ENCODE measurements at regions not wholly inside any gene's neighbourhood (a gene's known extent, or its start where the extent isn't known, plus 50 kb on each side); places are given as distances from the start of the nearest gene placed in this dataset.

- Mint-ChIP-seq H3K4me3 (no peak overlapping the region), H3K36me3 (no peaks in the 10 kb centered on the region), H3K27ac (no peak overlapping the region; the same call in 1 of the 2 replicates), H3K27me3 (ENCODE audit: low read depth) (no peaks in the 10 kb centered on the region), H3K9me3 (0 out of 2 replicates have a peak, but pooled peaks cover 6% of the 10 kb centered on the region), H3K4me1 (peaks cover 2% of the 10 kb centered on the region; the same call in 1 of the 2 replicates)
- CTCF ChIA-PET = no interaction called here
- TF ChIP-seq TCF7 (CRISPR knock-in tag; IDR thresholded peaks at IDR 0.05; ENCODE audit: low read depth) (no peak), ZNF416 (CRISPR knock-in tag; IDR thresholded peaks at IDR 0.05) (no peak), NFE2L1 (CRISPR knock-in tag; IDR thresholded peaks at IDR 0.05) (no peak), ZSCAN18 (CRISPR knock-in tag; IDR thresholded peaks at IDR 0.05) (no peak), PRRX2 (CRISPR knock-in tag; IDR thresholded peaks at IDR 0.05) (no peak), ATF1 (CRISPR knock-in tag; IDR thresholded peaks at IDR 0.05) (no peak), NFYB (CRISPR knock-in tag; conservative IDR thresholded peaks at IDR 0.05; ENCODE audit: low read depth) (no peak), OVOL2 (CRISPR knock-in tag; IDR thresholded peaks at IDR 0.05; ENCODE audit: borderline replicate concordance) (no peak), ZNF138 (CRISPR knock-in tag; conservative IDR thresholded peaks at IDR 0.05) (no peak), USF2 (CRISPR knock-in tag; IDR thresholded peaks at IDR 0.05) (no peak), ATF3 (CRISPR knock-in tag; conservative IDR thresholded peaks at IDR 0.05) (no peak), JUN (CRISPR knock-in tag; IDR thresholded peaks at IDR 0.05) (no peak), MLX (CRISPR knock-in tag; IDR thresholded peaks at IDR 0.05) (no peak)
- POLR2A ChIA-PET = no interaction called here
- ATAC-seq (no peak), DNase-seq (ENCODE audit: low spot score) (no peak)
Observed at GRCh38 chr16:80120899-80121521, 419.8 kb upstream of the DYNLRB2 start.

GRCh38 chr16:80117556-80118130 is 423.1 kb upstream of the DYNLRB2 start:
- no peak overlapping the region for H3K4me3 Mint-ChIP-seq
- POLR2A ChIA-PET = no interaction called here
- H3K27me3 Mint-ChIP-seq (ENCODE audit: low read depth) = no peaks in the 10 kb centered on the region
- peaks cover 2% of the 10 kb centered on the region; the same call in 1 of the 2 replicates for H3K4me1 Mint-ChIP-seq
- no peak for TF ChIP-seq PRRX2 (CRISPR knock-in tag; IDR thresholded peaks at IDR 0.05)
- no peak for TF ChIP-seq SMAD3 (CRISPR knock-in tag; IDR thresholded peaks at IDR 0.05; ENCODE audit: borderline replicate concordance)
- no peak for TF ChIP-seq ZNF317 (CRISPR knock-in tag; IDR thresholded peaks at IDR 0.05; ENCODE audit: borderline replicate concordance, low read depth)
- DNase-seq (ENCODE audit: low spot score) (no peak), ATAC-seq (no peak)
- CTCF ChIA-PET = no interaction called here
- H3K27ac Mint-ChIP-seq = no peak overlapping the region
- H3K9me3 Mint-ChIP-seq = 0 out of 2 replicates have a peak, but pooled peaks cover 6% of the 10 kb centered on the region
- H3K36me3 Mint-ChIP-seq = no peaks in the 10 kb centered on the region

GRCh38 chr16:80116711-80117110 is 424.1 kb upstream of the DYNLRB2 start:
- H3K27ac Mint-ChIP-seq = no peak overlapping the region
- no peaks in the 10 kb centered on the region for H3K27me3 Mint-ChIP-seq (ENCODE audit: low read depth)
- peaks cover 2% of the 10 kb centered on the region; the same call in 1 of the 2 replicates for H3K4me1 Mint-ChIP-seq
- no peak overlapping the region for H3K4me3 Mint-ChIP-seq
- CTCF ChIA-PET = no interaction called here
- no peak for DNase-seq (ENCODE audit: low spot score)
- 0 out of 2 replicates have a peak, but pooled peaks cover 6% of the 10 kb centered on the region for H3K9me3 Mint-ChIP-seq
- no peaks in the 10 kb centered on the region for H3K36me3 Mint-ChIP-seq
- ATAC-seq = no peak
- TF ChIP-seq ZNF232 (CRISPR knock-in tag; IDR thresholded peaks at IDR 0.05) = no peak
- no peak for TF ChIP-seq ZNF317 (CRISPR knock-in tag; IDR thresholded peaks at IDR 0.05; ENCODE audit: borderline replicate concordance, low read depth)
- TF ChIP-seq ZNF281 (CRISPR knock-in tag; IDR thresholded peaks at IDR 0.05) = no peak
- no peak for TF ChIP-seq ESRRA (CRISPR knock-in tag; IDR thresholded peaks at IDR 0.05; ENCODE audit: borderline replicate concordance)
- no peak for TF ChIP-seq ZBTB43 (CRISPR knock-in tag; IDR thresholded peaks at IDR 0.05)
- TF ChIP-seq NFATC4 (CRISPR knock-in tag; IDR thresholded peaks at IDR 0.05) = no peak
- POLR2A ChIA-PET = no interaction called here

All from WTC11 (cell line).